LNCaP clone FGC (cell line): ENCODE measurements at regions not wholly inside any gene's neighbourhood (a gene's known extent, or its start where the extent isn't known, plus 50 kb on each side); places are given as distances from the start of the nearest gene placed in this dataset.
"Not testable (repeated sequence)": the region's sequence is repeated elsewhere in the genome, so short reads cannot be mapped to it uniquely, and the experiment has no call there.

Experiments
- DNase-seq: peaks from one replicate; pipeline ENCODE4 v3.0.0-alpha.2; 2011; ENCODE audit warnings: low read depth
- H3K4me3 ChIP-seq: 2 replicates; pipeline ENCODE4 v1.5.1; 2011; ENCODE audit warnings: mild to moderate bottlenecking, low read depth, low read length, control low read depth
- TF ChIP-seq, protein P1 (sequence below): IDR thresholded peaks from 2 replicates; pipeline ENCODE4 v1.5.1; 2012; ENCODE audit warnings: mild to moderate bottlenecking; ENCODE audit not compliant: control insufficient read depth, insufficient read depth; ENCODE audit errors: extremely low read depth

- TF ChIP-seq, protein P1, sequence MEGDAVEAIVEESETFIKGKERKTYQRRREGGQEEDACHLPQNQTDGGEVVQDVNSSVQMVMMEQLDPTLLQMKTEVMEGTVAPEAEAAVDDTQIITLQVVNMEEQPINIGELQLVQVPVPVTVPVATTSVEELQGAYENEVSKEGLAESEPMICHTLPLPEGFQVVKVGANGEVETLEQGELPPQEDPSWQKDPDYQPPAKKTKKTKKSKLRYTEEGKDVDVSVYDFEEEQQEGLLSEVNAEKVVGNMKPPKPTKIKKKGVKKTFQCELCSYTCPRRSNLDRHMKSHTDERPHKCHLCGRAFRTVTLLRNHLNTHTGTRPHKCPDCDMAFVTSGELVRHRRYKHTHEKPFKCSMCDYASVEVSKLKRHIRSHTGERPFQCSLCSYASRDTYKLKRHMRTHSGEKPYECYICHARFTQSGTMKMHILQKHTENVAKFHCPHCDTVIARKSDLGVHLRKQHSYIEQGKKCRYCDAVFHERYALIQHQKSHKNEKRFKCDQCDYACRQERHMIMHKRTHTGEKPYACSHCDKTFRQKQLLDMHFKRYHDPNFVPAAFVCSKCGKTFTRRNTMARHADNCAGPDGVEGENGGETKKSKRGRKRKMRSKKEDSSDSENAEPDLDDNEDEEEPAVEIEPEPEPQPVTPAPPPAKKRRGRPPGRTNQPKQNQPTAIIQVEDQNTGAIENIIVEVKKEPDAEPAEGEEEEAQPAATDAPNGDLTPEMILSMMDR: no peak
- DNase-seq: no peak
- no peak overlapping the region for H3K4me3 ChIP-seq
These were observed 161.2 kb upstream of the SPRY1 start for GRCh38 chr4:123235431-123235830.

- TF ChIP-seq, protein P1: no peak
- no peak for DNase-seq
- H3K4me3 ChIP-seq: no peak overlapping the region
These were observed 160.0 kb upstream of the SPRY1 start for GRCh38 chr4:123236606-123237005.

- not testable (repeated sequence) for DNase-seq, H3K4me3 ChIP-seq
These were observed 156.3 kb upstream of the SPRY1 start for GRCh38 chr4:123240286-123240685.

DNA sequence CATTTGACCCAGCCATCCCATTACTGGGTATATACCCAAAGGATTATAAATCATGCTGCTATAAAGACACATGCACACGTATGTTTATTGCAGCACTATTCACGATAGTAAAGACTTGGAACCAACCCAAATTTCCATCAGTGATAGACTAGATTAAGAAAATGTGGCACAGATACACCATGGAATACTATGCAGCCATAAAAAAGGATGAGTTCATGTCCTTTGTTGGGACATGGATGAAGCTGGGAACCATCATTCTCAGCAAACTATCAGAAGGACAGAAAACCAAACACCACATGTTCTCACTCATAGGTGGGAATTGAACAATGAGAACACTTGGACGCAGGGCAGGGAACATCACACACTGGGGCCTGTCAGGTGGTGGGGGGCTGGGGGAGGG, 153.4 kb upstream of the SPRY1 start:
- not testable (repeated sequence) for H3K4me3 ChIP-seq, DNase-seq

DNA sequence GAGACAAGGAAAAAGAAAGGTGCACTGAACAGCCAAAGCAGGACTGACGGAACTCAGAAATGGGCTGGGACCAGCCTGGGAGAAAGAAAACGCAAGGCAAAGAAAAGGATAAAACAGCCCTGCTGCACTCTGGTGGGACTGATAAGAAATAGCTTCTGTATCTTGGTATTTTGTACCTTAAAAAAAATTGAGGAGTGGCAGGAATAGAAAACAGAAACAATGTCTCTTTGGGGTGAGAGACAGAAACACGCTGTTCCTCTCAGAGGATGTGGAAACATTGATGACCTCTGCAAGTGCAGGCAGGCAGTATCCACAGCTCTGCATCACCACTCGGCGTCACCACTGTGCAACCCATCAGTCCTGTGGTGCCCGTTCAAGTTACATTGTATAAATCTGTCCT, 152.5 kb upstream of the SPRY1 start:
- TF ChIP-seq, protein P1: no peak
- no peak for DNase-seq
- H3K4me3 ChIP-seq: no peak overlapping the region

DNA sequence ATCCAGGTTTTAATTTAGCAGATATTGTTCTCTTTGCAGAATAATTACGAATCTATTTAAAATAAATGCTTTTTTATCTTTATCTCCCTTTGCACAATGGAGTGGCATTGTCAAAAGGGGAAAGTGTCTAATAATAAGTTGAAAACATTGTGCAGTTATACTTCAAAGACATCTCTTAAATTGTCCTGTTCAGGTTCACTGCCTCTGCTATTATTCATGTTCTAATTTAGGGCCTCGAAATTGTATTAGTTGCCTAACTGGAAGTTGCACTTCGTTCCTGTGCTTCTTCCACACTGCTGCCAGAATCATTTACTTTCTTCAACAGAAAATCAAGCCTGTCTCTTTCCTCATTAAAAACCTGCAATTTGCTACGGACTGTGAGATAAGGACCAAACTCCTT, 150.5 kb upstream of the SPRY1 start:
- no peak for DNase-seq
- no peak overlapping the region for H3K4me3 ChIP-seq

DNA sequence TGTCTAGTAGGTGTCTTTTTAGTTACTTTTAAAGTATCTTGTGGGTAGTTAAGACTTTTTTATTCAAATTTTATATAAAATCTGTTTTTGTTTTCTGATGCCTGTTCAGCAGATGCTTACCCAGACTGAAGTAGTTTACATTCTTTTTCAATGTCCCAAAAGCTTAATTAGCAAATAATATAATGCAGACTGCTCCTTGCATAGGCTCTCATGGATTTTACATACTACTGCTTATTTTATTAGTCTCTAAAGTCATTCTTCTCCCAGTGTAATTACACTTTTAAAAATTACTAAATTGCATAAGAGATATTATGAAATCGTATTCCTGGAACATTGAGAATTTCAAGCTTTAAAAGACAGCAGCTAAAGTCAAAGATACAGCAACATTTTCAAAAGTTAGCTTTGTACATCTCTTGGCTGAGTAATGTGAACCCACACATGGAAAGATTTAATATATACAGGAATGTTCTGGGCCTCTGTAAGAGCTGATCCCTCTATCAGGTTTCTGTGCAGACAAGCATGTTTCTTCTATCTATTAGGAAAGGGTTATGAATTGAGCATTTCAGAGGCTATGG, 148.4 kb upstream of the SPRY1 start:
- no peak overlapping the region for H3K4me3 ChIP-seq
- no peak for DNase-seq
- TF ChIP-seq, protein P1: no peak

More for the DNA sequence above, 150.5 kb upstream of the SPRY1 start:
- TF ChIP-seq, protein P1: no peak

DNA sequence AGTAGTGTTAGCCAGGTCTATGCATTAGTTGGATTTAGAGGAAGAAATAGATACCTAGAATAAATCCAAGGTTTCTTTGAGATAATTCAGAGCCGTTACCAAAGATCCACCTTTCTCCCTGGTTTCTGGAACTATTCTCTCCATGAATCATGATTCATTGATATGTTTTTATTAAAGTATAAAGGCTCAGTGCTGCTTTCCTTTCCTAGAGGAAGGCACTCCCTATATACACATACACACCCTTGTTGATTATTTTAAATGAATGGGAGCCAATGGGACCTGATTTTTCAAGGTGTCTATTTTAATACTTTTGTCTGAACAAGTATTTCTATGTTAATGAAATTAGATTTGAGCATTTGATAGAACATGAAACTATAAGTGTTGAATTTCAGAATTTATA, 146.8 kb upstream of the SPRY1 start:
- no peak overlapping the region for H3K4me3 ChIP-seq
- TF ChIP-seq, protein P1: no peak
- no peak for DNase-seq
